IMR-90 (cell line): ENCODE measurements at regions not wholly inside any gene's neighbourhood (a gene's known extent, or its start where the extent isn't known, plus 50 kb on each side); places are given as distances from the start of the nearest gene placed in this dataset.
"Not testable (repeated sequence)": the region's sequence is repeated elsewhere in the genome, so short reads cannot be mapped to it uniquely, and the experiment has no call there.

ENCODE experiments used
- ATAC-seq: fragments of 200-7000 bp; cut with Tn5 transposase; 2 replicates; pipeline ENCODE4 v1.9.1; 2020; ENCODE audit warnings: low read depth, mild to moderate bottlenecking, moderate library complexity
- BruUV-seq: library from RNA; stranded (reverse); fragments of 400-500 nt; replicated peaks from 2 replicates; lab custom pipeline; 2021; lab: Mats Ljungman, UMichigan
- CTCF ChIA-PET: fragments of 300-600 bp; formaldehyde crosslinking; extraction: SDS; loops from one replicate; lab custom pipeline; 2021; ENCODE audit warnings: antibody characterized with exemption; lab: Yijun Ruan, JAX
- POLR2A ChIA-PET: fragments of 300-600 bp; sonication (Branson Sonifier 250); formaldehyde crosslinking; loops from one replicate; lab custom pipeline; 2022; ENCODE audit warnings: antibody characterized with exemption; ENCODE audit not compliant: unreplicated experiment; lab: Charles Lee
- DNase-seq: peaks from one replicate; pipeline ENCODE4 v3.0.0; 2013
- H2AFZ ChIP-seq: replicated peaks from 2 replicates; pipeline ENCODE3; 2013; ENCODE audit warnings: low read length, mild to moderate bottlenecking; ENCODE audit not compliant: poor library complexity
- H2AK5ac ChIP-seq: 2 replicates; pipeline ENCODE4 v1.6.1; 2013; ENCODE audit warnings: low read depth, low read length, inconsistent platforms
- H2AK9ac ChIP-seq: replicated peaks from 2 replicates; pipeline ENCODE3; 2013; ENCODE audit warnings: mild to moderate bottlenecking, low read depth, low read length, moderate library complexity; ENCODE audit not compliant: poor library complexity
- H2BK120ac ChIP-seq: 2 replicates; pipeline ENCODE4 v1.6.1; 2013; ENCODE audit warnings: low read depth, low read length, inconsistent platforms
- H2BK15ac ChIP-seq: 3 replicates; pipeline ENCODE4 v1.6.1; 2013; ENCODE audit warnings: low read depth, low read length, inconsistent platforms
- H2BK20ac ChIP-seq: 2 replicates; pipeline ENCODE4 v1.6.1; 2013; ENCODE audit warnings: low read depth, mild to moderate bottlenecking, inconsistent platforms, low read length, moderate library complexity
- H2BK5ac ChIP-seq: 2 replicates; pipeline ENCODE4 v1.6.1; 2013; ENCODE audit warnings: mild to moderate bottlenecking, low read depth, low read length, inconsistent platforms; ENCODE audit not compliant: poor library complexity, severe bottlenecking
- H3K14ac ChIP-seq: replicated peaks from 2 replicates; pipeline ENCODE4 v1.6.1; 2013; ENCODE audit warnings: low read depth, low read length, inconsistent platforms
- H3K18ac ChIP-seq: 2 replicates; pipeline ENCODE4 v1.6.1; 2013; ENCODE audit warnings: low read depth, low read length, control low read depth
- H3K23ac ChIP-seq: 2 replicates; pipeline ENCODE4 v1.6.1; 2013; ENCODE audit warnings: low read depth, low read length, inconsistent platforms
- H3K27ac ChIP-seq: 2 replicates; pipeline ENCODE4 v1.5.1; 2013; ENCODE audit warnings: mild to moderate bottlenecking, control low read depth, low read length; ENCODE audit not compliant: insufficient read depth
- H3K27me3 ChIP-seq: 2 replicates; pipeline ENCODE4 v1.6.1; 2013; ENCODE audit warnings: low read length; ENCODE audit not compliant: control insufficient read depth, insufficient read depth
- H3K36me3 ChIP-seq: 2 replicates; pipeline ENCODE4 v1.6.1; 2013; ENCODE audit warnings: low read length, mixed read lengths; ENCODE audit not compliant: control insufficient read depth, insufficient read depth
- H3K4ac ChIP-seq: 2 replicates; pipeline ENCODE4 v1.6.1; 2013; ENCODE audit warnings: low read depth, low read length, inconsistent platforms
- H3K4me1 ChIP-seq: 2 replicates; pipeline ENCODE4 v1.6.1; 2013; ENCODE audit warnings: low read length, mixed read lengths; ENCODE audit not compliant: control insufficient read depth, insufficient read depth
- H3K4me2 ChIP-seq: 2 replicates; pipeline ENCODE4 v1.6.1; 2013; ENCODE audit warnings: low read depth, mild to moderate bottlenecking, control low read depth, low read length, moderate library complexity
- H3K4me3 ChIP-seq: 2 replicates; pipeline ENCODE4 v1.5.1; 2013; ENCODE audit warnings: low read depth, mild to moderate bottlenecking, control low read depth, low read length, moderate library complexity; ENCODE audit not compliant: insufficient read depth
- H3K56ac ChIP-seq: 2 replicates; pipeline ENCODE4 v1.6.1; 2013; ENCODE audit warnings: low read length, inconsistent platforms; ENCODE audit not compliant: insufficient read depth; ENCODE audit errors: extremely low read depth
- H3K79me1 ChIP-seq, 2 experiments: 2 replicates each; pipeline ENCODE4 v1.6.1; 2013; ENCODE audit warnings: low read length in 2 of 2, inconsistent platforms in 1 of 2, low read depth in 1 of 2
- H3K9ac ChIP-seq: 2 replicates; pipeline ENCODE4 v1.6.1; 2013; ENCODE audit warnings: low read depth, low read length, control low read depth
- H3K9me1 ChIP-seq: 2 replicates; pipeline ENCODE4 v1.6.1; 2013; ENCODE audit warnings: low read length, inconsistent platforms; ENCODE audit not compliant: insufficient read depth
- H3K9me3 ChIP-seq: 2 replicates; pipeline ENCODE4 v1.6.1; 2013; ENCODE audit warnings: low read length; ENCODE audit not compliant: control insufficient read depth, insufficient read depth
- H4K20me1 ChIP-seq: 2 replicates; pipeline ENCODE4 v1.6.1; 2013; ENCODE audit warnings: low read length, inconsistent platforms; ENCODE audit not compliant: insufficient read depth
- H4K5ac ChIP-seq: 2 replicates; pipeline ENCODE4 v1.6.1; 2013; ENCODE audit warnings: mild to moderate bottlenecking, low read depth, low read length, control low read depth
- H4K8ac ChIP-seq, 2 experiments: 2 replicates each; pipeline ENCODE4 v1.6.1; 2013; ENCODE audit warnings: low read depth in 2 of 2, low read length in 2 of 2, control low read depth in 1 of 2, inconsistent platforms in 1 of 2
- H4K91ac ChIP-seq: 2 replicates; pipeline ENCODE4 v1.6.1; 2013; ENCODE audit warnings: low read depth, low read length, inconsistent platforms; ENCODE audit not compliant: insufficient read depth
- dilution Hi-C: fragments of 300-500 bp; cut with HindIII; formaldehyde crosslinking; loops from one replicate; pipeline ENCODE4 v1.14.3; 2018; ENCODE audit warnings: low sequenced_read_pairs; ENCODE audit not compliant: unreplicated experiment
- in situ Hi-C: fragments of 300-500 bp; cut with MboI; formaldehyde crosslinking; loops from 3 replicates; pipeline ENCODE4 v1.14.3; 2019; ENCODE audit warnings: low sequenced_read_pairs, inconsistent platforms, mixed read lengths
- intact Hi-C: fragments of 100-400 bp; cut with micrococcal nuclease; formaldehyde crosslinking; loops from 2 replicates; pipeline ENCODE4 v1.10.0; 2022

DNA sequence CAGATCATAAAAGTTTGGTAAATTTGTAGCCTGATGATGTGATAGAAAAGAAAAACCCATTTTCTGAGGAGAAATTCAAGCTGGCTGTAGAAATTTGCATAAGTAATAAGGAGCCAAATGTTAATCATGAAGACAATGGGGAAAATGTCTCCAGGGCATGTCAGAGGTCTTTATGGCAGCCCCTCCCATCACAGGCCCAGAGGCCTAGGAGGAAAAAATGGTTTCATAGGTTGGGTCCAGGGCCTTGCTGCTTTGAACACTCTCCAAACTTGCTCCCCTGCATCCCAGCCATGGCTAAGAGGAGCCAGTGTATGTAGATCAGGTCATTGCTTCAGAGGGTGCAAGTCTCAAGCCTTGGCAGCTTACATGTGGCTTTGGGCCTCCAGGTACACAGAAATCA is 903.9 kb upstream of the ADAMTS5 start:
- H3K23ac ChIP-seq, H4K91ac ChIP-seq, DNase-seq, H3K4ac ChIP-seq, H3K4me1 ChIP-seq, H3K79me1 ChIP-seq, H3K9me3 ChIP-seq, intact Hi-C loops, H3K56ac ChIP-seq, H3K27ac ChIP-seq, H4K20me1 ChIP-seq, H3K27me3 ChIP-seq, H2BK5ac ChIP-seq, BruUV-seq, H3K4me2 ChIP-seq, H2AK5ac ChIP-seq, H3K4me3 ChIP-seq, H2BK15ac ChIP-seq, H3K9ac ChIP-seq, CTCF ChIA-PET, H2AFZ ChIP-seq, dilution Hi-C loops, H2BK120ac ChIP-seq, H4K8ac ChIP-seq, H3K18ac ChIP-seq, H2BK20ac ChIP-seq, H3K36me3 ChIP-seq, H3K9me1 ChIP-seq, POLR2A ChIA-PET, H4K5ac ChIP-seq, H3K14ac ChIP-seq, ATAC-seq, in situ Hi-C loops, H2AK9ac ChIP-seq: not testable (repeated sequence)
